ENCODE measurements at regions not wholly inside any gene's neighbourhood (a gene's known extent, or its start where the extent isn't known, plus 50 kb on each side); places are given as distances from the start of the nearest gene placed in this dataset.

DNA sequence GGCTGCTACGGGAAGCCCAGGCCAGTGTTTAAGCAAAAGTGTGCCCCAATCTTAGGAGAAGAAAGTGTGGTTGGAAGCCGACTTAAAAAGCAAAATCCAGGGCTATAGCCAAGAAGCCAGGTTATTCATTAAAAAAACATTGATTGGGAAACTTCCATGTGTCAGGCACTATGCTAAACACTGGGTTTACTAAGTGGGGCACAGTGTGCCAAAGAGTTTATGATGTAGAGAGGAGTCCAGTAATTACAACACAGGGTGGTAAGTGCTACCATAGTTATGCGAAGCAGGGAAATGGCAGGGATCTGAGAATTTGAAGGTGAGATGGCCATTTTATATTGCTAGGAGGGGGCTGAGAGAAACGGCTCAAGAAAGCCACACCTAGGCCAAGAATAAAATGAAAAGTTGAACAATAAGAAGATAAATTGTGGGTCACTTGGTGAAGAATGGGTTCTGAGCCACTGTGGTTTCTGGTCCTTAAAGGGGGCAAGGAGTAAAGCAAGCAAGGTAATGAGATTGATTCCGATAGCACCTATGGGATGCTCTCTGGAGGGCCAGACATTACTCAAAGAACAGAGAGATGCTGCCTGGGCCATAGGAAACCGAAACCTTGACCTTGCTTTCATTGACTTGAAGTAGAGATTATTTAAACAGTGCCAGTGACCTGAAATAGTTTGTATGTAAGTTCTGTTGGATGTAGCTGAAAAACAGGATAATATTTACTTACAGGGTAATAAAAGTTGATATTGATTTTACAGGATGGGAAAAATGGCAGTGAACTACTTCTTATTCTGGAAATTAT is 177.8 kb downstream of the GIPC2 start:
- TF ChIP-seq, protein P1, sequence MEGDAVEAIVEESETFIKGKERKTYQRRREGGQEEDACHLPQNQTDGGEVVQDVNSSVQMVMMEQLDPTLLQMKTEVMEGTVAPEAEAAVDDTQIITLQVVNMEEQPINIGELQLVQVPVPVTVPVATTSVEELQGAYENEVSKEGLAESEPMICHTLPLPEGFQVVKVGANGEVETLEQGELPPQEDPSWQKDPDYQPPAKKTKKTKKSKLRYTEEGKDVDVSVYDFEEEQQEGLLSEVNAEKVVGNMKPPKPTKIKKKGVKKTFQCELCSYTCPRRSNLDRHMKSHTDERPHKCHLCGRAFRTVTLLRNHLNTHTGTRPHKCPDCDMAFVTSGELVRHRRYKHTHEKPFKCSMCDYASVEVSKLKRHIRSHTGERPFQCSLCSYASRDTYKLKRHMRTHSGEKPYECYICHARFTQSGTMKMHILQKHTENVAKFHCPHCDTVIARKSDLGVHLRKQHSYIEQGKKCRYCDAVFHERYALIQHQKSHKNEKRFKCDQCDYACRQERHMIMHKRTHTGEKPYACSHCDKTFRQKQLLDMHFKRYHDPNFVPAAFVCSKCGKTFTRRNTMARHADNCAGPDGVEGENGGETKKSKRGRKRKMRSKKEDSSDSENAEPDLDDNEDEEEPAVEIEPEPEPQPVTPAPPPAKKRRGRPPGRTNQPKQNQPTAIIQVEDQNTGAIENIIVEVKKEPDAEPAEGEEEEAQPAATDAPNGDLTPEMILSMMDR (IDR thresholded peaks at IDR 0.05; ENCODE audit: low read depth, low read length, poor library complexity, severe bottlenecking): no peak
- TF ChIP-seq EZH2phosphoT487 (IDR thresholded peaks at IDR 0.05; ENCODE audit: borderline replicate concordance, low read length): no peak
